ENCODE measurements at regions not wholly inside any gene's neighbourhood (a gene's known extent, or its start where the extent isn't known, plus 50 kb on each side); places are given as distances from the start of the nearest gene placed in this dataset.

DNA sequence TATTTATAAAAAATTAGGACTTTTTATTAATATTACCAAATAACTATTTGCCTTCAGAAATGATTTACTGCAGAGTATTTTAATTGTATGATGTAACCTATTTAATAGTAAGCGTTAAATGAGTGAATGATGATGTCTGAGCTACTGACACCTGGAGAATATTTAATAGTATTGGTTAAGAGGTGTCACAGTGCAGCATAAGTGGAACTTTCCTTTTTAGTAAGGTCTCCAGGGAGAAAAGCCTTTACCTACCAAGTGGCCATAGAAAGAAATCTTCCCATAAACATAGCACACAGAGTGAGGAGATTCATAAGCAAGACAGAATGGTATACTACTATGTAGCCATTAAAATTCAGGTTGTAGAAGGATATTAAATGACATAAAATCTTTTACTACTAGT, 441.7 kb downstream of the TBL1XR1 start:
- no peaks in the 10 kb centered on the region for H3K4me1 ChIP-seq (ENCODE audit: insufficient read depth, low read length, poor library complexity, severe bottlenecking)
- DNase-seq (ENCODE audit: low spot score): no peak
- no peaks in the 10 kb centered on the region for H3K9me3 ChIP-seq (ENCODE audit: low read length)
- intact Hi-C loops (cut with micrococcal nuclease; ENCODE audit: unreplicated experiment): no loop called here
- no TSS peak for BruUV-seq (replicated peaks)
- no peak overlapping the region for H3K4me3 ChIP-seq (ENCODE audit: low read depth, low read length, poor library complexity, severe bottlenecking)
- H3K79me2 ChIP-seq (ENCODE audit: insufficient read depth, low read depth, low read length): no peaks in the 10 kb centered on the region
- no peaks in the 10 kb centered on the region for H4K20me1 ChIP-seq (ENCODE audit: insufficient read depth, low read length)
- H3K36me3 ChIP-seq (ENCODE audit: insufficient read depth, low read length): no peaks in the 10 kb centered on the region
- no peaks in the 10 kb centered on the region for H3K9me2 ChIP-seq (ENCODE audit: insufficient read depth, low read length)
- ChIA-PET CTCF (ENCODE audit: unreplicated experiment) (no interaction called here), POLR2A (no interaction called here)
- H3K4me2 ChIP-seq (ENCODE audit: low read length): no peak overlapping the region
- no peak overlapping the region for H3K27ac ChIP-seq (ENCODE audit: low read depth, low read length, poor library complexity, severe bottlenecking)
- H2AFZ ChIP-seq (ENCODE audit: low read length): no peak overlapping the region
- no peak for TF ChIP-seq EZH2phosphoT487 (IDR thresholded peaks at IDR 0.05; ENCODE audit: borderline replicate concordance, low read depth, low read length)
- TF ChIP-seq, protein P1, sequence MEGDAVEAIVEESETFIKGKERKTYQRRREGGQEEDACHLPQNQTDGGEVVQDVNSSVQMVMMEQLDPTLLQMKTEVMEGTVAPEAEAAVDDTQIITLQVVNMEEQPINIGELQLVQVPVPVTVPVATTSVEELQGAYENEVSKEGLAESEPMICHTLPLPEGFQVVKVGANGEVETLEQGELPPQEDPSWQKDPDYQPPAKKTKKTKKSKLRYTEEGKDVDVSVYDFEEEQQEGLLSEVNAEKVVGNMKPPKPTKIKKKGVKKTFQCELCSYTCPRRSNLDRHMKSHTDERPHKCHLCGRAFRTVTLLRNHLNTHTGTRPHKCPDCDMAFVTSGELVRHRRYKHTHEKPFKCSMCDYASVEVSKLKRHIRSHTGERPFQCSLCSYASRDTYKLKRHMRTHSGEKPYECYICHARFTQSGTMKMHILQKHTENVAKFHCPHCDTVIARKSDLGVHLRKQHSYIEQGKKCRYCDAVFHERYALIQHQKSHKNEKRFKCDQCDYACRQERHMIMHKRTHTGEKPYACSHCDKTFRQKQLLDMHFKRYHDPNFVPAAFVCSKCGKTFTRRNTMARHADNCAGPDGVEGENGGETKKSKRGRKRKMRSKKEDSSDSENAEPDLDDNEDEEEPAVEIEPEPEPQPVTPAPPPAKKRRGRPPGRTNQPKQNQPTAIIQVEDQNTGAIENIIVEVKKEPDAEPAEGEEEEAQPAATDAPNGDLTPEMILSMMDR (conservative IDR thresholded peaks at IDR 0.05; ENCODE audit: low read length): no peak

DNA sequence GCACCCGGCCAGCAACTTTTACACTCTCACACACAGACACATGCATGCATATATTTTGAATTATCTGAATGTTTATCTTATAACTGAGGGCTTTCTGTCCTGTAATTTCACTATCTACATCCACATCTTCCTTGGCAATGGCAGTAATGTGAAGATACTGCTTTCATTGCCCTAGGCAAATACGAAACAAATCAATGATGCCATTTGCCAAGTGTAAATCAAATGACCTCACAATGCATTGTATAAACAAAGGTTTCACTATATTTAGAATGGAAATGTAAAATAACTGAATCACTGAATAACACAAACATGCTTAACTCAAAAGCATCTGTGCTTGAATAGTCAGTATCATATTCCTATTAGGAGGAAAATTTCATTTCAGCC, 455.6 kb downstream of the TBL1XR1 start:
- POLR2A ChIA-PET: no interaction called here
- no TSS peak for BruUV-seq (replicated peaks)
- H3K9me2 ChIP-seq (ENCODE audit: insufficient read depth, low read length): no peaks in the 10 kb centered on the region; the same call in 1 of the 2 replicates

DNA sequence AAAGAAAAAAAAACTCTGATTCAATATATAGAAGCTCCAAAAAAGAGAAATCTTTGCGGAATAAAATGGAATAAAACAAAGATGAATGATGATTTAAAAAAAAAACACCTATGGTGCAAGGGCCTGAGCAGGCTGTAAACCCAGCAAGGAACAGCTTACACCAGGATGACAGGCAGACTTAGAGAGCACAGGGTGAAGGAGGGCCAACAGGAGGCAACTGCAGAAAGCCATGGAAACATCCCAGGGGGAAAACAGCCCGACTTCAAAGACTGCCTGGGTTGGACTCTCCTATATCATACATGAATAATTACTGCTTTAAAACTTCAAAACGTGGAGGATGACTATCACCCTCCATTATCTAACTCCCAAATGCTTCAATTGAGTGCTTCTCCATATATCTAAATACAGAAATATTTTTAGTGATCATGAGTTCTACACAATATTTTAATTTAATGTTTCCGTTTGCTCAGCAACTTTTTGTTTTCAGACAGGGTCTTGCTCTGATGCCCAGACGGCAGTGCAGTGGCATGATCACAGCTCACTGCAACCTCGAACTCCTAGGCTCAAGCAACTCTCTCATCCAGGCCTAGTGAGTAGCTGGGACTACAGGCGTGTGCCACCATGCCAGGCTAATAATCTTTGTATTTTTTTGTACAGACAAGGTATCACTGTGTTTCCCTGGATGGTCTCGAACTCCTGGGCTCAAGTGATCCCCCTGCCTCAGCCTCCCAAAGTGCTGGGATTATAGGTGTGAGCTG, 456.2 kb downstream of the TBL1XR1 start:
- intact Hi-C loops (cut with micrococcal nuclease; ENCODE audit: unreplicated experiment): no loop called here
- Histone ChIP-seq H3K4me2 (ENCODE audit: low read length) (no peak overlapping the region), H3K9me3 (ENCODE audit: low read length) (no peaks in the 10 kb centered on the region), H2AFZ (ENCODE audit: low read length) (no peak overlapping the region), H3K79me2 (ENCODE audit: insufficient read depth, low read depth, low read length) (no peaks in the 10 kb centered on the region), H3K4me1 (ENCODE audit: insufficient read depth, low read length, poor library complexity, severe bottlenecking) (no peaks in the 10 kb centered on the region), H4K20me1 (ENCODE audit: insufficient read depth, low read length) (no peaks in the 10 kb centered on the region), H3K4me3 (ENCODE audit: low read depth, low read length, poor library complexity, severe bottlenecking) (no peak overlapping the region), H3K36me3 (ENCODE audit: insufficient read depth, low read length) (no peaks in the 10 kb centered on the region), H3K27ac (ENCODE audit: low read depth, low read length, poor library complexity, severe bottlenecking) (no peak overlapping the region), H3K9me2 (ENCODE audit: insufficient read depth, low read length) (no peaks in the 10 kb centered on the region; the same call in 1 of the 2 replicates)
- ChIA-PET CTCF (ENCODE audit: unreplicated experiment) (no interaction called here), POLR2A (interaction anchor here (1.2 kb wide), 1 partner anchor 50 kb away, joined by 3 read pairs; no protein-coding TSS in a partner anchor)
- no TSS peak for BruUV-seq (replicated peaks)
- no peak for DNase-seq (ENCODE audit: low spot score)
- no peak for TF ChIP-seq EZH2phosphoT487 (IDR thresholded peaks at IDR 0.05; ENCODE audit: borderline replicate concordance, low read depth, low read length)
- TF ChIP-seq, protein P1 (conservative IDR thresholded peaks at IDR 0.05; ENCODE audit: low read length): no peak

More for the DNA sequence above, 455.6 kb downstream of the TBL1XR1 start:
- Histone ChIP-seq H2AFZ (ENCODE audit: low read length) (no peak overlapping the region), H3K27ac (ENCODE audit: low read depth, low read length, poor library complexity, severe bottlenecking) (no peak overlapping the region), H3K36me3 (ENCODE audit: insufficient read depth, low read length) (no peaks in the 10 kb centered on the region), H3K9me3 (ENCODE audit: low read length) (no peaks in the 10 kb centered on the region), H3K79me2 (ENCODE audit: insufficient read depth, low read depth, low read length) (no peaks in the 10 kb centered on the region), H3K4me3 (ENCODE audit: low read depth, low read length, poor library complexity, severe bottlenecking) (no peak overlapping the region), H3K4me2 (ENCODE audit: low read length) (no peak overlapping the region), H4K20me1 (ENCODE audit: insufficient read depth, low read length) (no peaks in the 10 kb centered on the region), H3K4me1 (ENCODE audit: insufficient read depth, low read length, poor library complexity, severe bottlenecking) (no peaks in the 10 kb centered on the region)
- intact Hi-C loops (cut with micrococcal nuclease; ENCODE audit: unreplicated experiment): no loop called here
- TF ChIP-seq, protein P1 (conservative IDR thresholded peaks at IDR 0.05; ENCODE audit: low read length): no peak
- TF ChIP-seq EZH2phosphoT487 (IDR thresholded peaks at IDR 0.05; ENCODE audit: borderline replicate concordance, low read depth, low read length): no peak
- CTCF ChIA-PET (ENCODE audit: unreplicated experiment): no interaction called here
- DNase-seq (ENCODE audit: low spot score): no peak
